Neutrophil (primary cell): ENCODE measurements at regions not wholly inside any gene's neighbourhood (a gene's known extent, or its start where the extent isn't known, plus 50 kb on each side); places are given as distances from the start of the nearest gene placed in this dataset.
A peak's percentile ranks its signal among the peaks of the same experiment; 100 is the strongest.
"Not testable (repeated sequence)": the region's sequence is repeated elsewhere in the genome, so short reads cannot be mapped to it uniquely, and the experiment has no call there.

Experiments
- H3K27ac ChIP-seq: fragments of 200-600 bp; sonication (generic); 2 replicates; pipeline ENCODE4 v1.5.1; 2016; ENCODE audit warnings: mild to moderate bottlenecking, moderate library complexity
- H3K27me3 ChIP-seq: fragments of 200-600 bp; sonication (generic); 2 replicates; pipeline ENCODE4 v1.6.0; 2016; ENCODE audit warnings: mild to moderate bottlenecking
- H3K36me3 ChIP-seq: fragments of 200-600 bp; sonication (generic); 2 replicates; pipeline ENCODE4 v1.5.1; 2017
- H3K4me1 ChIP-seq, 2 experiments: fragments of 200-600 bp in 1 of 2; sonication (generic) in 1 of 2; 1 replicate in 1 of 2; 2 replicates in 1 of 2; pipeline versions ENCODE4 v1.5.1 to v1.6.1; 2013 to 2016; ENCODE audit warnings: low read depth in 1 of 2, low read length in 1 of 2, mild to moderate bottlenecking in 1 of 2, moderate library complexity in 1 of 2; ENCODE audit not compliant: control insufficient read depth in 1 of 2, insufficient read depth in 1 of 2
- H3K4me3 ChIP-seq, 2 experiments: fragments of 200-600 bp in 1 of 2; sonication (generic) in 1 of 2; 1 replicate in 1 of 2; 2 replicates in 1 of 2; pipeline ENCODE4 v1.5.1; 2013 to 2016; ENCODE audit warnings: low read depth in 1 of 2, low read length in 1 of 2, mild to moderate bottlenecking in 1 of 2, moderate library complexity in 1 of 2
- H3K9me3 ChIP-seq: fragments of 200-600 bp; sonication (generic); 2 replicates; pipeline ENCODE4 v1.5.1; 2016
- TF ChIP-seq, protein P1 (sequence below): fragments of 200-600 bp; sonication (generic); IDR thresholded peaks from 2 replicates; pipeline ENCODE4 v1.5.1; 2016; ENCODE audit warnings: antibody characterized with exemption

DNA sequence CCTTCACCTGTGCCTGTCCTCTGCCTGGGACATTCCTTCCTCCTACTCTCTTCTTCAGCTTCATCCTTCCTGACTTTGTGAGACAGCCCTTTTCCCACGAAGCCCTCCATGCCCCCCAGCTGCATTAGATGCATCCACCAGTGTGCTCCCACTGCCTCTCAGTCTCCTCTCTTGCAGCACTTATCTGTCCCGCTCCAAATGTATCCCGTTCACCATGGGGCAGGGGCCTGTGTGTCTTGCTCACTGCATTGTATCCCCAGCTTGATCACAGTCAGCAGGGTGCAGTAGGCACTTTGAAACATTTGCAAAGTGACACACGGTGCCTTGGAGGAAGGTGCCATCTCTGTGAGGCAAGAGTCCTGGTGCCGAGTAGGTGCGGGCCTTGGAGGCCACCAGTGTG is 104.0 kb downstream of the SLC25A47 start:
- H3K9me3 ChIP-seq, result no peaks in the 10 kb centered on the region
- H3K36me3 ChIP-seq, result no peaks in the 10 kb centered on the region
- TF ChIP-seq, protein P1, sequence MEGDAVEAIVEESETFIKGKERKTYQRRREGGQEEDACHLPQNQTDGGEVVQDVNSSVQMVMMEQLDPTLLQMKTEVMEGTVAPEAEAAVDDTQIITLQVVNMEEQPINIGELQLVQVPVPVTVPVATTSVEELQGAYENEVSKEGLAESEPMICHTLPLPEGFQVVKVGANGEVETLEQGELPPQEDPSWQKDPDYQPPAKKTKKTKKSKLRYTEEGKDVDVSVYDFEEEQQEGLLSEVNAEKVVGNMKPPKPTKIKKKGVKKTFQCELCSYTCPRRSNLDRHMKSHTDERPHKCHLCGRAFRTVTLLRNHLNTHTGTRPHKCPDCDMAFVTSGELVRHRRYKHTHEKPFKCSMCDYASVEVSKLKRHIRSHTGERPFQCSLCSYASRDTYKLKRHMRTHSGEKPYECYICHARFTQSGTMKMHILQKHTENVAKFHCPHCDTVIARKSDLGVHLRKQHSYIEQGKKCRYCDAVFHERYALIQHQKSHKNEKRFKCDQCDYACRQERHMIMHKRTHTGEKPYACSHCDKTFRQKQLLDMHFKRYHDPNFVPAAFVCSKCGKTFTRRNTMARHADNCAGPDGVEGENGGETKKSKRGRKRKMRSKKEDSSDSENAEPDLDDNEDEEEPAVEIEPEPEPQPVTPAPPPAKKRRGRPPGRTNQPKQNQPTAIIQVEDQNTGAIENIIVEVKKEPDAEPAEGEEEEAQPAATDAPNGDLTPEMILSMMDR, result no peak
- no peak overlapping the region for H3K27ac ChIP-seq
- no peak overlapping the region for H3K4me3 ChIP-seq
- H3K4me1 ChIP-seq, result peaks cover 20% of the 10 kb centered on the region in 2 experiments
- no peaks in the 10 kb centered on the region for H3K27me3 ChIP-seq

DNA sequence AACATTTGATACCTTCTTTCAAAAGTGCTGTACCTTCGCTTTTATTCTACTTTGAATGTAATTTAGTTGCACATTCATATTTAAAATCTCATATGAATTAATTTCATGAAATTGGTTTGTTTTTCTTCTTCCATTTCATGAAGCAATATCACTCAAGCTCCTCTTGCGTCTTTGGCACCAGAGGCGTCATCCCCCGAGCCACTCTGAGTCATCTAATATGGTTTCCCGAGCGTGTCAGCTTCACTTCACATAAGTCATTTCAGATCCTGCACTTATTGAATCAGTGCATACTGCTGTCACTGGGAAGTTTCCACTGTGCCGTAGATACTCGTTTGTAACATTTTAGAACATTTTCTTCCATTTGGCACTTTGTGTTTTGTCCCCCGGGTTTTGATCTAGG is 105.6 kb downstream of the SLC25A47 start:
- no peaks in the 10 kb centered on the region for H3K9me3 ChIP-seq

DNA sequence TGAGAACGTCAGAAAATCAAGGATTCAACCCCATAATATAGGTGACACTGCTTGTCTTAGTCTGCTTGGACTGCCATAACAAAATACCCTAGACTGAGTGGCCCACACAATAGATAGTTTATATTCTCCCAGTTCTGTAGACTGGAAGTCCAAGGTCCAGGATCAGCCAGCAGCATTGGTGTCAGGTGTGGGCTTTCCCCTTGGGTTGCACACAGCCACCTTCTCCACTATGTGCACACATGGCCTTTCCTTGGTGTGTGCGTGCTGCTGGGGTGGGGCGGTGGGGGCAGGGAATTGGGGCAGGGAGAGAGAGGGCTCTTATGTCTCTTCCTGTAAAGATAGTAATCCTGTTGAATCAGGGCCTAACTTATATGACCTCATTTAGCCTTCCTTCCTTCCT is 106.4 kb downstream of the SLC25A47 start:
- Histone ChIP-seq H3K36me3 (no peaks in the 10 kb centered on the region), H3K27me3 (no peaks in the 10 kb centered on the region)
- TF ChIP-seq, protein P1, result no peak

More for the DNA sequence above, 105.6 kb downstream of the SLC25A47 start:
- TF ChIP-seq, protein P1, result no peak
- Histone ChIP-seq H3K4me3 (no peak overlapping the region), H3K4me1 (peaks cover 36% of the 10 kb centered on the region in 2 experiments), H3K36me3 (no peaks in the 10 kb centered on the region), H3K27me3 (no peaks in the 10 kb centered on the region), H3K27ac (no peak overlapping the region)

DNA sequence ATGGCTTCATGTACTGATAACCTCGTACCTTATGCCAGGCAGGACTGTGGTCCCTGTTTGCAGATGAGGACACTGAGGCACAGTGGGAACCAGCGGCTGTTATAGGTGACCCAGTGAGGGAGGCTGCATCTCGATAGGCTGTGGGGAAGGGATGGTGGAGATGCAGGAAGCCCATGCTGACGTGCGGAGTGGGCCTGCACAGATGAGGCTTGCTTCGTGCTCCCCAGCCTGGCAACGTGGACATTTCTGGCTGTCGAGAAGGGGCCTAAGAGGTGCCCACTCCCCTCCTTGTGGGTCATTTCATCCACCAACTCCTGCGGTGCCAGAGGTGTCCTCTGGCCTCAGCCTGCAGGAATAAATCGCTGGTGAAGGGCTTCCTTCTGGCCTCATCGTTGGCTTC is 107.4 kb downstream of the SLC25A47 start:
- no peak overlapping the region for H3K4me3 ChIP-seq
- no peak overlapping the region for H3K27ac ChIP-seq
- TF ChIP-seq, protein P1, result no peak
- peaks cover 39 to 40% of the 10 kb centered on the region in 2 experiments for H3K4me1 ChIP-seq
- H3K36me3 ChIP-seq, result no peaks in the 10 kb centered on the region
- H3K27me3 ChIP-seq, result no peaks in the 10 kb centered on the region
- no peaks in the 10 kb centered on the region for H3K9me3 ChIP-seq

More for the DNA sequence above, 106.4 kb downstream of the SLC25A47 start:
- Histone ChIP-seq H3K4me3 (no peak overlapping the region), H3K27ac (no peak overlapping the region), H3K9me3 (no peaks in the 10 kb centered on the region), H3K4me1 (peaks cover 37 to 39% of the 10 kb centered on the region in 2 experiments)

DNA sequence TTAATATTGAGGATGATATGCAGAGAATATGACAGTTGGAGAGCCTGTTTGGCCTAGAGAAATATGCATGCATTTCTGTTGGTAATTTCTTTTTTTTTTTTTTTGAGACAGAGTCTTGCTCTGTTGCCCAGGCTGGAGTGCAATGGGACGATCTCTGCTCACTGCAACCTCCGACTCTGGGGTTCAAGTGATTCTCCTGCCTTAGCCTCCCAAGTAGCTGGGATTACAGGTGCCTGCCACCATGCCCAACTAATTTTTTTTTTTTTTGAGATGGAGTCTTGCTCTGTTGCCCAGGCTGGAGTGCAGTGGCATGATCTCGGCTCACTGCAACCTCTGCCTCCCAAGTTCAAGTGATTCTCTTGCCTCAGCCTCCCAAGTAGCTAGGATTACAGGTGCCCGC is 108.3 kb downstream of the SLC25A47 start:
- not testable (repeated sequence) for H3K9me3 ChIP-seq, H3K36me3 ChIP-seq, H3K4me3 ChIP-seq, H3K27me3 ChIP-seq
- Histone ChIP-seq H3K4me1 (peaks cover 42 to 49% of the 10 kb centered on the region in 2 experiments), H3K27ac (peak overlapping the region; percentile 83)

DNA sequence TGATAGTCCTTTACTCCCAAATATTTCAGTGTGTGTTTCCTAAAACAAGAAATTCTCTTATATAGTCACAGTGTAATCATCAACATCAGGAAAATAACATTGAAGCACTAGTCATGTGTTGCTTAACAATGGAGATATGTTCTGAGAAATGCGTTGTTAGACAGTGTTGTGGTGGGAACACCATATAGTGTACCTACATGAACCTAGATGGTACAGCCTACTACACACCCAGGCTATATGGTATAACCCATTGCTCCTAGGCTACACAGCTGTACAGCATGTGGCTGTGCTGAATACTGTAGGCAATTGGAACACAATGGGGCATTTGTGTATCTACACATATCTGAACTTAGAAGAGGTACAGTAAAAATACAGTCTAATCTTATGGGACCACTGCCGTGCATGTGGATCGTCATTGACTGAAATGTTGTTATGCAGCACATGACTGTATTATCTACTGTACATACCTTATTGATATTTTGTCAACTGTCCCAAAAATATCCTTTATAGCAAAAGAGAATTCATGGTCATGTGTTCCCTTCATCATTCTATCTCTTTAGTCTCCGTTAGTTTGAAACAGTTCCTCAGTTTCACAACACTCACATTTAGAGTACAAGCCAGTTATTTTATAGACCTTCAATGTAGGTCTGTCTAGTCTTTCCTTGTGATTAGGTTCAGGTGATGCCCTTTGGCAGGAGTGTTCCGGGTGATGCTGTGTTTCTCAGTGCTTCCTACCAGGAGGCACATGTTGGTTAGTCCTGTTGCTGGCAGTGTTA is 109.7 kb downstream of the SLC25A47 start:
- Histone ChIP-seq H3K4me3 (no peak overlapping the region), H3K27me3 (no peaks in the 10 kb centered on the region), H3K36me3 (no peaks in the 10 kb centered on the region), H3K9me3 (no peaks in the 10 kb centered on the region), H3K27ac (peak overlapping the region; percentile 83), H3K4me1 (peaks cover 53 to 63% of the 10 kb centered on the region in 2 experiments)
- TF ChIP-seq, protein P1, result no peak
